HepG2 (cell line): ENCODE measurements at regions not wholly inside any gene's neighbourhood (a gene's known extent, or its start where the extent isn't known, plus 50 kb on each side); places are given as distances from the start of the nearest gene placed in this dataset.

Experiments used
- ATAC-seq: fragments of 200-7000 bp; cut with Tn5 transposase; 3 replicates; pipeline ENCODE4 v1.9.1; 2020; ENCODE audit warnings: mild to moderate bottlenecking, moderate library complexity
- BruUV-seq: library from RNA; stranded (reverse); fragments of 400-500 nt; replicated peaks from 2 replicates; lab custom pipeline; 2021; lab: Mats Ljungman, UMichigan
- CTCF ChIA-PET: fragments of 300-600 bp; formaldehyde crosslinking; extraction: SDS; loops from one replicate; lab custom pipeline; 2021; ENCODE audit warnings: low total read pairs, inconsistent platforms, low intra/inter-chr PET ratio; lab: Yijun Ruan, JAX
- POLR2A ChIA-PET: fragments of 350-600 bp; sonication (Branson Sonifier 250); formaldehyde crosslinking; loops from one replicate; lab custom pipeline; 2020; ENCODE audit warnings: antibody characterized with exemption, inconsistent platforms; lab: Yijun Ruan, JAX
- DNase-seq: peaks from one replicate; pipeline ENCODE4 v3.0.0-alpha.2; 2015; ENCODE audit warnings: low spot score
- FAIRE-seq: peaks from 3 replicates; lab custom pipeline; 2011; peaks lifted over from hg19 to GRCh38; lab: Jason Lieb, UNC
- H2AFZ ChIP-seq: one replicate; pipeline ENCODE4 v1.6.1; 2011; ENCODE audit warnings: low read length, inconsistent platforms
- H3K27ac ChIP-seq: fragments of 300-600 bp; 3 replicates; pipeline ENCODE4 v1.8.0; 2011; ENCODE audit warnings: mixed run types, mild to moderate bottlenecking, mixed read lengths, low read length, inconsistent platforms; ENCODE audit not compliant: insufficient read depth; ENCODE audit errors: extremely low read length
- H3K27me3 ChIP-seq, 2 experiments: fragments of 200-600 bp in 1 of 2; 2 replicates in 1 of 2; 3 replicates in 1 of 2; pipeline versions ENCODE4 v1.6.0 to v1.8.0; 2011; ENCODE audit warnings: low read length in 2 of 2, mild to moderate bottlenecking in 2 of 2, moderate library complexity in 2 of 2, inconsistent platforms in 1 of 2; ENCODE audit not compliant: insufficient read depth in 2 of 2, control insufficient read depth in 1 of 2
- H3K36me3 ChIP-seq, 2 experiments: fragments of 200-600 bp in 1 of 2; replicated peaks in 1 of 2; 2 replicates in 1 of 2; 3 replicates in 1 of 2; pipeline versions ENCODE4 v1.5.1 to v1.8.0; 2011; ENCODE audit warnings: low read length in 2 of 2, inconsistent platforms in 1 of 2; ENCODE audit not compliant: insufficient read depth in 2 of 2, control insufficient read depth in 1 of 2
- H3K4me1 ChIP-seq: 2 replicates; pipeline ENCODE4 v1.5.1; 2012; ENCODE audit warnings: low read length, inconsistent platforms; ENCODE audit not compliant: insufficient read depth
- H3K4me2 ChIP-seq: 2 replicates; pipeline ENCODE4 v1.6.0; 2011; ENCODE audit warnings: low read depth, low read length, inconsistent platforms
- H3K4me3 ChIP-seq, 3 experiments: fragments of 200-600 bp in 1 of 3; sonication (generic), shearing (Covaris generic) in 1 of 3; replicated peaks in 1 of 3; 2 replicates each; pipeline ENCODE4 v1.5.1; 2011 to 2016; ENCODE audit warnings: low read length in 3 of 3, inconsistent platforms in 2 of 3, low read depth in 2 of 3, mild to moderate bottlenecking in 2 of 3, control low read depth in 1 of 3, mixed read lengths in 1 of 3; ENCODE audit not compliant: insufficient read depth in 1 of 3
- H3K79me2 ChIP-seq: one replicate; pipeline ENCODE4 v1.6.1; 2011; ENCODE audit warnings: low read length, inconsistent platforms; ENCODE audit not compliant: insufficient read depth
- H3K9ac ChIP-seq: 2 replicates; pipeline ENCODE4 v1.6.0; 2011; ENCODE audit warnings: mild to moderate bottlenecking, low read depth, low read length, inconsistent platforms; ENCODE audit not compliant: insufficient read depth
- H3K9me3 ChIP-seq: 2 replicates; pipeline ENCODE4 v1.5.1; 2012; ENCODE audit warnings: mild to moderate bottlenecking, low read length
- H4K20me1 ChIP-seq: 2 replicates; pipeline ENCODE4 v1.6.0; 2011; ENCODE audit warnings: inconsistent platforms, mild to moderate bottlenecking, low read length, moderate library complexity; ENCODE audit not compliant: insufficient read depth
- PAF1 ChIP-seq: IDR thresholded peaks from 2 replicates; pipeline ENCODE4 v1.6.1; 2016; ENCODE audit warnings: missing genetic modification reagents, missing compliant biosample characterization
- SIN3B ChIP-seq: fragments of 150-350 bp; IDR thresholded peaks from 2 replicates; pipeline ENCODE4 v1.6.1; 2014; ENCODE audit warnings: low read length
- ZFYVE20 ChIP-seq: sonication (generic); formaldehyde crosslinking; IDR thresholded peaks from 2 replicates; pipeline ENCODE4 v1.8.0; 2023; ENCODE audit warnings: low read depth, mild to moderate bottlenecking, moderate library complexity, missing genetic modification reagents, borderline replicate concordance
- WGBS: methylation state at CpG from one replicate; pipeline ENCODE4 v1.1.6; 2017; ENCODE audit warnings: low lambda C conversion rate; 5-methylcytosine and 5-hydroxymethylcytosine counted together
- in situ Hi-C: cut with HindIII; loops from 2 replicates; pipeline ENCODE4 v1.10.0; 2017; ENCODE audit warnings: low pct_unique_long_range_greater_than_20kb; ENCODE audit not compliant: extremely low pct_ligation_motif_present
- intact Hi-C: fragments of 100-400 bp; cut with micrococcal nuclease; formaldehyde crosslinking; loops from one replicate; pipeline ENCODE4 v1.10.0; 2022; ENCODE audit not compliant: unreplicated experiment
- TF ChIP-seq, protein P1 (sequence below): sonication (generic); formaldehyde crosslinking; IDR thresholded peaks from 2 replicates; pipeline ENCODE4 v1.5.1; 2020; ENCODE audit warnings: mild to moderate bottlenecking, missing genetic modification reagents, moderate library complexity

DNA sequence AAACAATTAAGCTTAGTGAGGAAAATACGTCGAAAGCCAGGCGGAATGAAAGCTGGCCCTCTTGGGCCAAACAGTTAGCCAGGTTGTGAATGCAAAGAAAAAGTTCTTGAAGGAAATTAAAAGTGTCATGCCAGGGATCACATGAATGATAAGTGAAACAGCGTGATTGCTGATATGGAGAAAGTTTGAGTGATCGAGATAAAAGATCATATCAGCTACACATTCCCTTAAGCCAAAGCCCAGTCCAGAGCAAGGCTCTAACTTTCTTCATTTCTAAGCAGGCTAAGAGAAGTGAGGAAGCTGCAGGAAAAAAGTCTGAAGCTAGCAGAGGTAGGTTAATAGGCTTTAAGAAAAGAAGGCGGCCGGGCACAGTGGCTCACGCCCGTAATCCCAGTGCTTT lies 254.0 kb downstream of the EFNB2 start:
- Histone ChIP-seq H3K27me3 (peaks cover 0 to 6% of the 10 kb centered on the region in 2 experiments; a peak in 3 of 5 replicates), H3K79me2 (no peaks in the 10 kb centered on the region), H4K20me1 (no peaks in the 10 kb centered on the region), H3K4me1 (no peaks in the 10 kb centered on the region), H3K36me3 (no peaks in the 10 kb centered on the region), H3K9me3 (no peaks in the 10 kb centered on the region), H3K4me2 (no peak overlapping the region), H2AFZ (no peak overlapping the region), H3K4me3 (no peak overlapping the region), H3K9ac (no peak overlapping the region), H3K27ac (no peak overlapping the region)
- WGBS = 30% methylated on average over 9 of the region's 9 CpGs
- FAIRE-seq (no peak), ATAC-seq (no peak), DNase-seq (no peak)
- BruUV-seq = no TSS peak
- intact Hi-C loops (no loop called here), in situ Hi-C loops (no loop called here)
- ChIA-PET POLR2A (no interaction called here), CTCF (no interaction called here)
- TF ChIP-seq PAF1 (CRISPR knock-in tag) (no peak), ZFYVE20 (CRISPR knock-in tag) (no peak), SIN3B (no peak)
- TF ChIP-seq, protein P1, sequence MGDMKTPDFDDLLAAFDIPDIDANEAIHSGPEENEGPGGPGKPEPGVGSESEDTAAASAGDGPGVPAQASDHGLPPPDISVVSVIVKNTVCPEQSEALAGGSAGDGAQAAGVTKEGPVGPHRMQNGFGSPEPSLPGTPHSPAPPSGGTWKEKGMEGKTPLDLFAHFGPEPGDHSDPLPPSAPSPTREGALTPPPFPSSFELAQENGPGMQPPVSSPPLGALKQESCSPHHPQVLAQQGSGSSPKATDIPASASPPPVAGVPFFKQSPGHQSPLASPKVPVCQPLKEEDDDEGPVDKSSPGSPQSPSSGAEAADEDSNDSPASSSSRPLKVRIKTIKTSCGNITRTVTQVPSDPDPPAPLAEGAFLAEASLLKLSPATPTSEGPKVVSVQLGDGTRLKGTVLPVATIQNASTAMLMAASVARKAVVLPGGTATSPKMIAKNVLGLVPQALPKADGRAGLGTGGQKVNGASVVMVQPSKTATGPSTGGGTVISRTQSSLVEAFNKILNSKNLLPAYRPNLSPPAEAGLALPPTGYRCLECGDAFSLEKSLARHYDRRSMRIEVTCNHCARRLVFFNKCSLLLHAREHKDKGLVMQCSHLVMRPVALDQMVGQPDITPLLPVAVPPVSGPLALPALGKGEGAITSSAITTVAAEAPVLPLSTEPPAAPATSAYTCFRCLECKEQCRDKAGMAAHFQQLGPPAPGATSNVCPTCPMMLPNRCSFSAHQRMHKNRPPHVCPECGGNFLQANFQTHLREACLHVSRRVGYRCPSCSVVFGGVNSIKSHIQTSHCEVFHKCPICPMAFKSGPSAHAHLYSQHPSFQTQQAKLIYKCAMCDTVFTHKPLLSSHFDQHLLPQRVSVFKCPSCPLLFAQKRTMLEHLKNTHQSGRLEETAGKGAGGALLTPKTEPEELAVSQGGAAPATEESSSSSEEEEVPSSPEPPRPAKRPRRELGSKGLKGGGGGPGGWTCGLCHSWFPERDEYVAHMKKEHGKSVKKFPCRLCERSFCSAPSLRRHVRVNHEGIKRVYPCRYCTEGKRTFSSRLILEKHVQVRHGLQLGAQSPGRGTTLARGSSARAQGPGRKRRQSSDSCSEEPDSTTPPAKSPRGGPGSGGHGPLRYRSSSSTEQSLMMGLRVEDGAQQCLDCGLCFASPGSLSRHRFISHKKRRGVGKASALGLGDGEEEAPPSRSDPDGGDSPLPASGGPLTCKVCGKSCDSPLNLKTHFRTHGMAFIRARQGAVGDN = no peak
